ENCODE measurements at regions not wholly inside any gene's neighbourhood (a gene's known extent, or its start where the extent isn't known, plus 50 kb on each side); places are given as distances from the start of the nearest gene placed in this dataset.
"Not testable (repeated sequence)": the region's sequence is repeated elsewhere in the genome, so short reads cannot be mapped to it uniquely, and the experiment has no call there.

DNA sequence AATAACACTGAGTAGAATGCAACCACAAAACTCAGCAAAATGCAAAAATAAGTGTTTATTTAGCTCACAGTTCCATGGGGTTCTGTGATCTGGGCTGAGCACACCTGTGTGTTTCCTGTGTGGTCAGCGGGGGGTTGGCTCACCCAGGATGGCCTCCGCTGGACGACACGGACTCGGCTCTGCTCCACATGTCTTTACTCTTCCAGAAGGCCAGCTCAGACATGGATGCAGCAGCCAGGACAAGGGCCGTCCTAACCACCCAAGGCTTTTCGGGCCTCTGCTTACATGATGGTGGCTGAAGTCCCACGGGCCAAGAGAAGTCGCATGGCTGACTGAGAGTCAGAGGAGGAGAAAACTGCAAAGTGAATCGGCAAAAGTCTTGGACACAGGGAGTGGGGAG lies 153.5 kb upstream of the IRS2 start:
- H3K36me3 ChIP-seq (ENCODE audit: low read depth): no peaks in the 10 kb centered on the region
- no peak overlapping the region for H2AFZ ChIP-seq
- no peak for DNase-seq
- no peaks in the 10 kb centered on the region for H4K20me1 ChIP-seq (ENCODE audit: insufficient read depth)
- H3K9me3 ChIP-seq (ENCODE audit: low read depth): no peaks in the 10 kb centered on the region
- H3K4me3 ChIP-seq: no peak overlapping the region
- no peak for TF ChIP-seq EZH2 (IDR thresholded peaks at IDR 0.05; ENCODE audit: insufficient read depth, poor library complexity, severe bottlenecking)
- TF ChIP-seq EZH2phosphoT487 (IDR thresholded peaks at IDR 0.05; ENCODE audit: insufficient read depth, low read depth): no peak
- no peak overlapping the region for H3K4me2 ChIP-seq (ENCODE audit: unreplicated experiment)
- H3K4me1 ChIP-seq (ENCODE audit: insufficient read depth): peaks cover 28% of the 10 kb centered on the region
- no peak overlapping the region for H3K9ac ChIP-seq
- H3K27ac ChIP-seq: no peak overlapping the region
- H3K27me3 ChIP-seq (replicated peaks; ENCODE audit: insufficient read depth): no peaks in the 10 kb centered on the region
- in situ Hi-C loops (cut with MboI): no loop called here
- no peaks in the 10 kb centered on the region for H3K9me2 ChIP-seq (ENCODE audit: insufficient read depth)
- 88 to 89% methylated on average over 10 of the region's 10 CpGs for WGBS, 2 experiments (ENCODE audit: low coverage in 1 of 2, low lambda C conversion rate in 2 of 2, missing lambda C conversion rate in 2 of 2)
- peaks cover 26% of the 10 kb centered on the region for H3F3A ChIP-seq (ENCODE audit: insufficient read depth)
- H3K79me2 ChIP-seq (ENCODE audit: insufficient read depth): no peaks in the 10 kb centered on the region

DNA sequence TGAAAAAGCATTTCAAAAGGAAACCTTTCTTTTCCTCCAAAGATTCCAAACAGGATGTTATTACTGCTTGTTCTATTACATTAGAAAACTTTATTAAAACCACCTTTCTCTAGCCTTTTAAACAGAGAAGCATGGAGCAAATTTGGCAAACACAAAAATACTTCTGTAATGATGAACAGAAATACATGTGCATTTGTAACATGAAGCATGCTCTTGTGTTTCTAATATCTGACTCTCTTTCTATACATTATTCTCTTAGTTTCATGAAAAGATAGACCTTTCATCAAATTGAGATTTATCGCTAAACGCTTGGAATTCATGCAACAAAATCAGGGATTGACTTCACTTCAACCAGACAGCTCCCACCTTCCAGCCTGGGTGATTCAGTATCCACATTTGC lies 152.8 kb upstream of the IRS2 start:
- H3K4me3 ChIP-seq: no peak overlapping the region
- no peaks in the 10 kb centered on the region for H3K36me3 ChIP-seq (ENCODE audit: low read depth)
- DNase-seq: peak; percentile 18
- 0 out of 2 replicates have a peak overlapping the region, but pooled peaks have one; percentile 4 for H2AFZ ChIP-seq
- H3K4me2 ChIP-seq (ENCODE audit: unreplicated experiment): no peak overlapping the region
- H3K27ac ChIP-seq: no peak overlapping the region
- H3K9me2 ChIP-seq (ENCODE audit: insufficient read depth): no peaks in the 10 kb centered on the region
- TF ChIP-seq EZH2phosphoT487 (IDR thresholded peaks at IDR 0.05; ENCODE audit: insufficient read depth, low read depth) (no peak), EZH2 (IDR thresholded peaks at IDR 0.05; ENCODE audit: insufficient read depth, poor library complexity, severe bottlenecking) (no peak)
- in situ Hi-C loops (cut with MboI): no loop called here
- peaks cover 28% of the 10 kb centered on the region for H3K4me1 ChIP-seq (ENCODE audit: insufficient read depth)
- H4K20me1 ChIP-seq (ENCODE audit: insufficient read depth): no peaks in the 10 kb centered on the region
- H3K27me3 ChIP-seq (replicated peaks; ENCODE audit: insufficient read depth): no peaks in the 10 kb centered on the region
- H3K79me2 ChIP-seq (ENCODE audit: insufficient read depth): no peaks in the 10 kb centered on the region
- WGBS, 2 experiments (ENCODE audit: low coverage in 1 of 2, low lambda C conversion rate in 2 of 2, missing lambda C conversion rate in 2 of 2): 84 to 89% methylated on average over 2 of the region's 2 CpGs
- H3F3A ChIP-seq (ENCODE audit: insufficient read depth): peaks cover 26% of the 10 kb centered on the region
- no peaks in the 10 kb centered on the region for H3K9me3 ChIP-seq (ENCODE audit: low read depth)
- no peak overlapping the region for H3K9ac ChIP-seq

DNA sequence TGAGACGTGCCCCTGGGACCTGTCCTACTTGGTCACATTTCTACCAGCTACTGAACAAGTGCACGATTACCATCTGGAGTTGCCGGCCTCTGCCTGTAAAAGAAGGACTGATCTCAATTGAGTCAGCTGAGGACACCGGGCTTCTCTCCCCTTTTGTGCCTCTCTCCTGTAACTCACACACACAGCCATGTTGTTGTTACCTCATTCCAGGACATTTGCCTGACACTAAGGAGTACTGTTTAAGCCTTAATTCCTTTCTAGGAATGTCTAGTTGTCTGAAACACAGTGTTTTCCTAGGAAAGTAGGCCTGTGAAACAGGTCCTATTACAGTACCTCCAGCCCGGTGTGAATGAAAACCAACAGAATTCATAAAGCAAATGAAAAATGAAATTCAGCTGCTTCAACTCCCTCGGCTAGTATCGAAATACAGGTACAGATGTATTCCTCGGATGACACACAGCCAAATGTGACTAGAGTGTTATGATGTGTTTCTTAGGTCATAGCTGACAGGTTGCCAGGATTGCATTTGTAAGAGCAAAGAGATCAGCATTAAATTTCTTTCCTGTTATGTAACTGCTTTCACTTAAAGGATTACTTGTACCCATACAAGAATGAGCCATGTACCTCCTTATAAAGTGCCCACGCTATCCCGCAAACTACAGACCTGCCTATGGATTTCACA lies 152.0 kb upstream of the IRS2 start:
- peak; percentile 91 for DNase-seq
- Histone ChIP-seq H3K27me3 (replicated peaks; ENCODE audit: insufficient read depth) (no peaks in the 10 kb centered on the region), H3K27ac (no peak overlapping the region), H3K36me3 (ENCODE audit: low read depth) (no peaks in the 10 kb centered on the region), H2AFZ (0 out of 2 replicates have a peak overlapping the region, but pooled peaks have one; percentile 4), H3K9me3 (ENCODE audit: low read depth) (no peaks in the 10 kb centered on the region), H3K9ac (no peak overlapping the region), H3F3A (ENCODE audit: insufficient read depth) (peaks cover 26% of the 10 kb centered on the region), H3K9me2 (ENCODE audit: insufficient read depth) (no peaks in the 10 kb centered on the region), H3K79me2 (ENCODE audit: insufficient read depth) (no peaks in the 10 kb centered on the region), H4K20me1 (ENCODE audit: insufficient read depth) (no peaks in the 10 kb centered on the region), H3K4me3 (no peak overlapping the region), H3K4me1 (ENCODE audit: insufficient read depth) (peaks cover 28% of the 10 kb centered on the region), H3K4me2 (ENCODE audit: unreplicated experiment) (peak overlapping the region; percentile 34)
- in situ Hi-C loops (cut with MboI): no loop called here
- TF ChIP-seq EZH2phosphoT487 (IDR thresholded peaks at IDR 0.05; ENCODE audit: insufficient read depth, low read depth): no peak
- no peak for TF ChIP-seq EZH2 (IDR thresholded peaks at IDR 0.05; ENCODE audit: insufficient read depth, poor library complexity, severe bottlenecking)
- WGBS, 2 experiments (ENCODE audit: low coverage in 1 of 2, low lambda C conversion rate in 2 of 2, missing lambda C conversion rate in 2 of 2): 48% methylated on average over 10 of the region's 10 CpGs

DNA sequence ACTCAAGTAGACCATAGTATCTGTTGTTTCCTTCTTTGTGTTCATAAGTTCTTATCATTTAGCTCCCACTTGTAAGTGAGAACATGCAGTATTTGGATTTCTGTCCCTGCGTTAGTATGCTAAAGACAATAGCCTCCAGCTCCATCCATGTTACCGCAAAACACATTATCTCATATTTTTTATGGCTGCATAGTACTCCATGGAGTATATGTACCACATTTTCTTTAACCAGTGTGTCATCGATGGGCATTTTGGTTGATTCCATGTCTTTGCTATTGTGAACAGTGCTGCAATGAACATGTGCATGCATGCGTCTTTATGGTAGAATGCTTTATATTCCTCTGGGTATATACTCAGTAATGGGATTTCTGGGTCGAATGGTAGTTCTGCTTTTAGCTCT lies 148.1 kb upstream of the IRS2 start:
- in situ Hi-C loops (cut with MboI); H3K36me3 ChIP-seq (ENCODE audit: low read depth); DNase-seq; H4K20me1 ChIP-seq (ENCODE audit: insufficient read depth); H3K27me3 ChIP-seq (replicated peaks; ENCODE audit: insufficient read depth); H3K79me2 ChIP-seq (ENCODE audit: insufficient read depth); H3K9me3 ChIP-seq (ENCODE audit: low read depth); H3K27ac ChIP-seq; H3K9me2 ChIP-seq (ENCODE audit: insufficient read depth); H2AFZ ChIP-seq; H3K4me2 ChIP-seq (ENCODE audit: unreplicated experiment); H3K9ac ChIP-seq; H3K4me3 ChIP-seq: not testable (repeated sequence)
- peaks cover 13% of the 10 kb centered on the region for H3K4me1 ChIP-seq (ENCODE audit: insufficient read depth)
- 68 to 74% methylated on average over 5 of the region's 5 CpGs for WGBS, 2 experiments (ENCODE audit: low coverage in 1 of 2, low lambda C conversion rate in 2 of 2, missing lambda C conversion rate in 2 of 2)
- H3F3A ChIP-seq (ENCODE audit: insufficient read depth): peaks cover 11% of the 10 kb centered on the region

DNA sequence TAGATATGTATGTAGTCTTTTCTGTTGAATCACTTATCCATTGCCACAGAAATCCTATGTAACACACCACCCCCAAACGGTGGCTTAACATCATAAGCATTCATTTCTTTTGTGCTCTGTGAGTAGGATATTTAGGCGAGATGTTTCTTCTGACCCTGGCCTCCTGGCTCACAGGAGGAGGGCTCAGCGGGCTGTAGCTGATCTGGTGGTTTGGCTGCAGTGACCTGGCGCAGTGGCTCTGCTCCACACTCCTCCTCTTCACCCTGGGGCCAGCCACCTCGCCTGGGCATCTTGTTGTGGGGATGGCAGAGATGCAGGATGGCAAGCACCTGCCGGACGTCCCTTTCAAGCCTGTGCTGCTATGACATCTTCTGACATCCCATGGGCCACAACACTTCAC lies 147.1 kb upstream of the IRS2 start:
- WGBS, 2 experiments (ENCODE audit: low coverage in 1 of 2, low lambda C conversion rate in 2 of 2, missing lambda C conversion rate in 2 of 2): 77 to 80% methylated on average over 7 of the region's 7 CpGs
- Histone ChIP-seq H3K79me2 (ENCODE audit: insufficient read depth) (no peaks in the 10 kb centered on the region), H3K4me1 (ENCODE audit: insufficient read depth) (peaks cover 3% of the 10 kb centered on the region; the same call in 1 of the 2 replicates), H2AFZ (no peak overlapping the region), H3K27me3 (replicated peaks; ENCODE audit: insufficient read depth) (no peaks in the 10 kb centered on the region), H3K9ac (no peak overlapping the region), H3K9me2 (ENCODE audit: insufficient read depth) (no peaks in the 10 kb centered on the region), H3K36me3 (ENCODE audit: low read depth) (no peaks in the 10 kb centered on the region), H3K27ac (no peak overlapping the region), H3K9me3 (ENCODE audit: low read depth) (no peaks in the 10 kb centered on the region), H4K20me1 (ENCODE audit: insufficient read depth) (no peaks in the 10 kb centered on the region), H3K4me3 (no peak overlapping the region), H3F3A (ENCODE audit: insufficient read depth) (0 out of 2 replicates have a peak, but pooled peaks cover 3% of the 10 kb centered on the region), H3K4me2 (ENCODE audit: unreplicated experiment) (no peak overlapping the region)
- in situ Hi-C loops (cut with MboI): no loop called here
- TF ChIP-seq EZH2phosphoT487 (IDR thresholded peaks at IDR 0.05; ENCODE audit: insufficient read depth, low read depth) (no peak), EZH2 (IDR thresholded peaks at IDR 0.05; ENCODE audit: insufficient read depth, poor library complexity, severe bottlenecking) (no peak)
- DNase-seq: no peak

All from GM23248 (cell line).